GM06990 (cell line): ENCODE measurements at regions not wholly inside any gene's neighbourhood (a gene's known extent, or its start where the extent isn't known, plus 50 kb on each side); places are given as distances from the start of the nearest gene placed in this dataset.

Experiments
- DNase-seq: peaks from one replicate; pipeline ENCODE4 v3.0.0-alpha.2; 2011; ENCODE audit not compliant: insufficient read length; ENCODE audit errors: extremely low read depth
- H3K27me3 ChIP-seq: replicated peaks from 2 replicates; pipeline ENCODE4 v1.6.0; 2011; ENCODE audit warnings: low read length; ENCODE audit not compliant: control insufficient read depth, insufficient read depth
- H3K36me3 ChIP-seq: 2 replicates; pipeline ENCODE4 v1.5.1; 2011; ENCODE audit warnings: low read length; ENCODE audit not compliant: control insufficient read depth, insufficient read depth
- H3K4me3 ChIP-seq: replicated peaks from 2 replicates; pipeline ENCODE4 v1.5.1; 2011; ENCODE audit warnings: low read depth, mild to moderate bottlenecking, control low read depth, low read length
- TF ChIP-seq, protein P1 (sequence below): IDR thresholded peaks from 2 replicates; pipeline ENCODE4 v1.5.1; 2011; ENCODE audit warnings: low read length, control low read depth, mild to moderate bottlenecking, inconsistent platforms; ENCODE audit not compliant: insufficient read depth, poor library complexity, severe bottlenecking

- DNase-seq = peak; percentile 48
- TF ChIP-seq, protein P1, sequence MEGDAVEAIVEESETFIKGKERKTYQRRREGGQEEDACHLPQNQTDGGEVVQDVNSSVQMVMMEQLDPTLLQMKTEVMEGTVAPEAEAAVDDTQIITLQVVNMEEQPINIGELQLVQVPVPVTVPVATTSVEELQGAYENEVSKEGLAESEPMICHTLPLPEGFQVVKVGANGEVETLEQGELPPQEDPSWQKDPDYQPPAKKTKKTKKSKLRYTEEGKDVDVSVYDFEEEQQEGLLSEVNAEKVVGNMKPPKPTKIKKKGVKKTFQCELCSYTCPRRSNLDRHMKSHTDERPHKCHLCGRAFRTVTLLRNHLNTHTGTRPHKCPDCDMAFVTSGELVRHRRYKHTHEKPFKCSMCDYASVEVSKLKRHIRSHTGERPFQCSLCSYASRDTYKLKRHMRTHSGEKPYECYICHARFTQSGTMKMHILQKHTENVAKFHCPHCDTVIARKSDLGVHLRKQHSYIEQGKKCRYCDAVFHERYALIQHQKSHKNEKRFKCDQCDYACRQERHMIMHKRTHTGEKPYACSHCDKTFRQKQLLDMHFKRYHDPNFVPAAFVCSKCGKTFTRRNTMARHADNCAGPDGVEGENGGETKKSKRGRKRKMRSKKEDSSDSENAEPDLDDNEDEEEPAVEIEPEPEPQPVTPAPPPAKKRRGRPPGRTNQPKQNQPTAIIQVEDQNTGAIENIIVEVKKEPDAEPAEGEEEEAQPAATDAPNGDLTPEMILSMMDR = peak; percentile 82
- H3K36me3 ChIP-seq = no peaks in the 10 kb centered on the region
- H3K4me3 ChIP-seq = no peak overlapping the region
- no peaks in the 10 kb centered on the region; the same call in 1 of the 2 replicates for H3K27me3 ChIP-seq
Observed at GRCh38 chr14:94689218-94689984, 77.2 kb downstream of the SERPINA3 start.

DNA sequence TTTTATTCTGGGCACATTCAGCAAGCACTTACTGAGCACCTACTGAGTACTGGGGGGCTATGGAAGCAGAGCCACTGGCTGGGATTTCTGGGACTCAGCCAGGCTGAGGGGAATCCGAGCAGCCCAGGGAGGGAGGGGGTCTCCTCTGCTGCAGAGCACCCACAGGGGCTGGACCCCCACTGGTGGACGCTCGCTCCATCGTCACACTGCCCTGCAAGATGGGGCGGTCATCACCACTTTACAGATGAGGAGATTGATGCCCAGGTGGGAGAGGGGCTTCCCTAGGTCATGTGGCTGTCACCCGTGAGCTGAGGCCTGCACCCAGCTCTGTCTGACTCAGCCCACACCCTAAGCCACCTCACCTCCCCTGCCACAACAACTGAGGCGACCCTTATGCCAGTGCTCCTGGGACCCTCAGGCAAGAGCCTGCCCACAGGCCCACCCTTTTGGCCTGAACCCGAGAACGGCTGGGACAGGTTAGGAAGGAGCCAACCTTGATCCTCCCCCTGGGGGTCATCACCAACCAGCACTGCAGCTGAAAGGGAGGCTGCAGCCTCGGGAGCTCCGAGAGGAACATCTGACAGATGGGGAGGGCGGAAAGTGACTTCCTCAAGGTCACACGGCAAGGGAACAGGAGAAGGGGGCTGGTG, 74.4 kb downstream of the SERPINA3 start:
- TF ChIP-seq, protein P1 = no peak
- H3K36me3 ChIP-seq = no peaks in the 10 kb centered on the region
- no peaks in the 10 kb centered on the region; the same call in 1 of the 2 replicates for H3K27me3 ChIP-seq

GRCh38 chr14:94685681-94686485, 73.7 kb downstream of the SERPINA3 start:
- no peaks in the 10 kb centered on the region for H3K36me3 ChIP-seq
- no peak for DNase-seq
- no peak overlapping the region for H3K4me3 ChIP-seq
- TF ChIP-seq, protein P1 = no peak
- no peaks in the 10 kb centered on the region; the same call in 1 of the 2 replicates for H3K27me3 ChIP-seq

More for the DNA sequence above, 74.4 kb downstream of the SERPINA3 start:
- no peak overlapping the region for H3K4me3 ChIP-seq
- DNase-seq = no peak

DNA sequence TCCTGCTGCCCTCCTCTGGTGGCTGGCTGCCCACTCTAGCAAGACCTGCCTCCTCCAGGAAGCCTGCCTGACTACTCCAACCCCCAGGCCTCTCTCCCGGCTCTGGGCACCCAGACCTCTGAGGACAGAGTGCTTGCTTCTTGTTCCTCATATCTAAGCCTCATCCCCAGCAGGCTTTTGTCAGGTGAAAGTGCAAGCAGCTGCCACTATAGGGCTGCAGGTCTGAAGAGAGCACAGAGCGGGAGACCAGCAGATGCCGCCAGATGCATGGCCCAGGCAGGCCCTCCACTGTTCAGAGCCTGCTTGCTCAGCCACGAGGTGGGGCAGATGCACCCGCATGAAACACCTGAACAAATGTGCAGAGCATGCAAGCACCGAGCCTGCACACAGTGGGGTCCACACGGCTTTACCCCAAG, 73.0 kb downstream of the SERPINA3 start:
- Histone ChIP-seq H3K27me3 (no peaks in the 10 kb centered on the region; the same call in 1 of the 2 replicates), H3K36me3 (no peaks in the 10 kb centered on the region), H3K4me3 (no peak overlapping the region)
- TF ChIP-seq, protein P1 = no peak
- DNase-seq = no peak

DNA sequence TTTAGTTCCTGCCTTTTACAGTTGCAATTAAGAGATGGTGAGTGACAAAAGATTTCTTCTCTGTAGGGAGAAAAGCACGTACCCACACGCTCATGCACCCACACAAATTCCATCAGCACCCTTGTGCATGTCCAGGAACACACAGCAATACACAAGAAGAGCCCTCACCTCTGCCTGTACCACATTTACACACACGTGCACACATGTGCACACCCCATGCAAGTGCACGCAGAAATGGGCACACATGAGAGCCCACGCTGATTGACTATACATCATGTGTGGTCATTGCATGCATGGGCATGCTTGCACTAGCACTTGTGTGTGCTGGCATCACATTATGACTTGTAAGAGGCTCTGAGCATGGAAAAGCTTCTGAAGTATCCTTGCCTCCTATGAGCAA, 70.5 kb downstream of the SERPINA3 start:
- Histone ChIP-seq H3K27me3 (no peaks in the 10 kb centered on the region; the same call in none of the 2 replicates), H3K4me3 (no peak overlapping the region)
- TF ChIP-seq, protein P1 = no peak

More for the DNA sequence above, 70.5 kb downstream of the SERPINA3 start:
- DNase-seq = no peak
- no peaks in the 10 kb centered on the region for H3K36me3 ChIP-seq
